GM23338 (cell line): ENCODE measurements at regions not wholly inside any gene's neighbourhood (a gene's known extent, or its start where the extent isn't known, plus 50 kb on each side); places are given as distances from the start of the nearest gene placed in this dataset.

Source experiments
- ATAC-seq: fragments of 200-7000 bp; cut with Tn5 transposase; 3 replicates; pipeline ENCODE4 v1.9.1; 2020
- DNase-seq: peaks from one replicate; pipeline ENCODE4 v3.0.0-alpha.2; 2015; ENCODE audit warnings: low spot score
- H2AFZ ChIP-seq: fragments of 200-600 bp; sonication (generic); 2 replicates; pipeline ENCODE4 v1.8.0; 2016; ENCODE audit warnings: antibody characterized with exemption, mild to moderate bottlenecking, moderate library complexity
- H3F3A ChIP-seq: fragments of 200-600 bp; sonication (generic); replicated peaks from 2 replicates; pipeline ENCODE4 v1.8.0; 2017; ENCODE audit warnings: antibody characterized with exemption, mixed run types, low read depth
- H3K27ac ChIP-seq: fragments of 200-600 bp; sonication (generic); 2 replicates; pipeline ENCODE4 v1.6.1; 2016; ENCODE audit warnings: low read depth
- H3K27me3 ChIP-seq: fragments of 200-600 bp; sonication (generic); 2 replicates; pipeline ENCODE4 v1.8.0; 2016; ENCODE audit warnings: mild to moderate bottlenecking, mixed run types, moderate library complexity; ENCODE audit not compliant: insufficient read depth
- H3K36me3 ChIP-seq: fragments of 200-600 bp; sonication (generic); 2 replicates; pipeline ENCODE4 v1.8.0; 2016; ENCODE audit warnings: mild to moderate bottlenecking; ENCODE audit not compliant: insufficient read depth
- H3K4me1 ChIP-seq: fragments of 200-600 bp; sonication (generic); 2 replicates; pipeline ENCODE4 v1.8.0; 2016; ENCODE audit warnings: mild to moderate bottlenecking, moderate library complexity; ENCODE audit not compliant: insufficient read depth
- H3K4me2 ChIP-seq: fragments of 200-600 bp; sonication (generic); 2 replicates; pipeline ENCODE4 v1.7.1; 2017; ENCODE audit warnings: mixed run types
- H3K4me3 ChIP-seq: fragments of 200-600 bp; sonication (generic); 2 replicates; pipeline ENCODE4 v1.6.1; 2016; ENCODE audit warnings: mixed run types
- H3K79me2 ChIP-seq: fragments of 200-600 bp; sonication (generic); replicated peaks from 2 replicates; pipeline ENCODE4 v1.8.0; 2017; ENCODE audit warnings: mild to moderate bottlenecking; ENCODE audit not compliant: insufficient read depth
- H3K9me2 ChIP-seq: fragments of 200-600 bp; sonication (generic); 2 replicates; pipeline ENCODE4 v1.8.0; 2017; ENCODE audit not compliant: insufficient read depth
- H4K20me1 ChIP-seq: fragments of 200-600 bp; sonication (generic); replicated peaks from 2 replicates; pipeline ENCODE4 v1.8.0; 2017; ENCODE audit warnings: mild to moderate bottlenecking; ENCODE audit not compliant: insufficient read depth
- H3K27ac Mint-ChIP-seq: 2 replicates; pipeline ENCODE4 v1.8.0; 2020; ENCODE audit warnings: inconsistent platforms, mild to moderate bottlenecking, moderate library complexity, mixed read lengths
- H3K27me3 Mint-ChIP-seq: 3 replicates; pipeline ENCODE4 v1.8.0; 2022; ENCODE audit warnings: low read depth, mild to moderate bottlenecking, moderate library complexity, mixed read lengths, inconsistent platforms; ENCODE audit not compliant: insufficient read depth, poor library complexity
- H3K36me3 Mint-ChIP-seq: 3 replicates; pipeline ENCODE4 v1.8.0; 2021; ENCODE audit warnings: low read depth, mild to moderate bottlenecking, inconsistent platforms, moderate library complexity, mixed read lengths
- H3K4me1 Mint-ChIP-seq: 3 replicates; pipeline ENCODE4 v1.8.0; 2020; ENCODE audit warnings: mild to moderate bottlenecking, inconsistent platforms, mixed read lengths
- H3K4me3 Mint-ChIP-seq: 3 replicates; pipeline ENCODE4 v1.8.0; 2021; ENCODE audit warnings: moderate library complexity, mild to moderate bottlenecking, inconsistent platforms, mixed read lengths
- H3K9me3 Mint-ChIP-seq: 3 replicates; pipeline ENCODE4 v1.8.0; 2020; ENCODE audit warnings: moderate library complexity, mild to moderate bottlenecking, inconsistent platforms, mixed read lengths
- CREB1 ChIP-seq: fragments of 250-450 bp; sonication (Bioruptor Pico); IDR thresholded peaks from 2 replicates; pipeline ENCODE4 v1.5.0; 2020; ENCODE audit warnings: low read depth, mild to moderate bottlenecking, moderate library complexity
- CTCF ChIP-seq, 2 experiments: fragments of 200-600 bp in 1 of 2; sonication (generic) in 1 of 2; conservative IDR thresholded peaks; 2 replicates each; pipeline versions ENCODE4 v1.5.1 to v1.6.1; 2016 to 2017; ENCODE audit warnings: antibody characterized with exemption in 2 of 2, low read depth in 2 of 2, mild to moderate bottlenecking in 2 of 2, moderate library complexity in 1 of 2
- EZH2 ChIP-seq: fragments of 200-600 bp; sonication (generic); IDR thresholded peaks from one replicate; pipeline ENCODE4 v1.8.0; 2017; ENCODE audit warnings: antibody characterized with exemption, mild to moderate bottlenecking, low read depth; ENCODE audit not compliant: unreplicated experiment
- EZH2phosphoT487 ChIP-seq: fragments of 200-600 bp; sonication (generic); IDR thresholded peaks from one replicate; pipeline ENCODE4 v1.8.1; 2018; ENCODE audit warnings: antibody characterized with exemption; ENCODE audit not compliant: unreplicated experiment
- JUNB ChIP-seq: IDR thresholded peaks from one replicate; pipeline ENCODE4 v1.6.1; 2016; ENCODE audit warnings: antibody characterized with exemption; ENCODE audit not compliant: unreplicated experiment
- NANOG ChIP-seq: IDR thresholded peaks from 2 replicates; pipeline ENCODE4 v1.6.1; 2016; ENCODE audit warnings: antibody characterized with exemption, borderline replicate concordance
- POLR2AphosphoS5 ChIP-seq: IDR thresholded peaks from 2 replicates; pipeline ENCODE4 v1.6.1; 2016; ENCODE audit warnings: antibody characterized with exemption, low read depth
- STAT1 ChIP-seq: IDR thresholded peaks from one replicate; pipeline ENCODE4 v1.6.1; 2016; ENCODE audit warnings: antibody characterized with exemption; ENCODE audit not compliant: unreplicated experiment
- ZNF114 ChIP-seq: fragments of 250-450 bp; sonication (Bioruptor Pico); IDR thresholded peaks from 2 replicates; pipeline ENCODE4 v1.5.0; 2020; ENCODE audit warnings: mild to moderate bottlenecking, moderate library complexity
- ZNF331 ChIP-seq: fragments of 250-450 bp; sonication (Bioruptor Pico); IDR thresholded peaks from 2 replicates; pipeline ENCODE4 v1.5.0; 2020; ENCODE audit warnings: low read depth, mild to moderate bottlenecking, moderate library complexity
- TF ChIP-seq, protein P1 (sequence below): IDR thresholded peaks from one replicate; pipeline ENCODE4 v1.6.1; 2018; ENCODE audit warnings: antibody characterized with exemption; ENCODE audit not compliant: unreplicated experiment
- TF ChIP-seq, protein P2 (sequence below): fragments of 250-450 bp; sonication (Bioruptor Pico); IDR thresholded peaks from 2 replicates; pipeline ENCODE4 v1.5.0; 2020; ENCODE audit warnings: mild to moderate bottlenecking, moderate library complexity
- TF ChIP-seq, protein P3 (sequence below): IDR thresholded peaks from 2 replicates; pipeline ENCODE4 v1.6.1; 2016; ENCODE audit warnings: antibody characterized with exemption

DNA sequence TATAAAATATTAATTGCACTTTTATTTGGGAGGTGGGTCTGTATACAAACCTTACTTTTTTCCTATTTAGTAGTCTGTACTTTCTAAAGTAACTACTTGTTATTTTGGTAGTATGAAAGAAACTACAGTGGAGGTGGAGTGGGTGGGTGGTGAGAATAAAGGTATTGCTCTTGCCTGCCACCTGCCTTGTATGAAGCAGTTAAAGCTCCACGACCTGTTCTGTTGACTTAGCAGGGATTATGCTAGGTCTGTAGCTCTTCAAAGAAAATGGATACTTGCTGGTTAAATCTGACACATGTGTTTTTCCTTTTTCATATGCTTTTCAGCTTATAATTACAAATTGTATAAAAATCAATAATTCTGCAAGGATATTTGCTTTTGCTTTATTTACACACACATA lies 111.9 kb downstream of the EHF start (continued):
- TF ChIP-seq EZH2phosphoT487 (no peak), NANOG (no peak)

- no peak overlapping the region for H3K4me3 Mint-ChIP-seq
- TF ChIP-seq, protein P1, sequence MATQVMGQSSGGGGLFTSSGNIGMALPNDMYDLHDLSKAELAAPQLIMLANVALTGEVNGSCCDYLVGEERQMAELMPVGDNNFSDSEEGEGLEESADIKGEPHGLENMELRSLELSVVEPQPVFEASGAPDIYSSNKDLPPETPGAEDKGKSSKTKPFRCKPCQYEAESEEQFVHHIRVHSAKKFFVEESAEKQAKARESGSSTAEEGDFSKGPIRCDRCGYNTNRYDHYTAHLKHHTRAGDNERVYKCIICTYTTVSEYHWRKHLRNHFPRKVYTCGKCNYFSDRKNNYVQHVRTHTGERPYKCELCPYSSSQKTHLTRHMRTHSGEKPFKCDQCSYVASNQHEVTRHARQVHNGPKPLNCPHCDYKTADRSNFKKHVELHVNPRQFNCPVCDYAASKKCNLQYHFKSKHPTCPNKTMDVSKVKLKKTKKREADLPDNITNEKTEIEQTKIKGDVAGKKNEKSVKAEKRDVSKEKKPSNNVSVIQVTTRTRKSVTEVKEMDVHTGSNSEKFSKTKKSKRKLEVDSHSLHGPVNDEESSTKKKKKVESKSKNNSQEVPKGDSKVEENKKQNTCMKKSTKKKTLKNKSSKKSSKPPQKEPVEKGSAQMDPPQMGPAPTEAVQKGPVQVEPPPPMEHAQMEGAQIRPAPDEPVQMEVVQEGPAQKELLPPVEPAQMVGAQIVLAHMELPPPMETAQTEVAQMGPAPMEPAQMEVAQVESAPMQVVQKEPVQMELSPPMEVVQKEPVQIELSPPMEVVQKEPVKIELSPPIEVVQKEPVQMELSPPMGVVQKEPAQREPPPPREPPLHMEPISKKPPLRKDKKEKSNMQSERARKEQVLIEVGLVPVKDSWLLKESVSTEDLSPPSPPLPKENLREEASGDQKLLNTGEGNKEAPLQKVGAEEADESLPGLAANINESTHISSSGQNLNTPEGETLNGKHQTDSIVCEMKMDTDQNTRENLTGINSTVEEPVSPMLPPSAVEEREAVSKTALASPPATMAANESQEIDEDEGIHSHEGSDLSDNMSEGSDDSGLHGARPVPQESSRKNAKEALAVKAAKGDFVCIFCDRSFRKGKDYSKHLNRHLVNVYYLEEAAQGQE: no peak
- TF ChIP-seq, protein P2, sequence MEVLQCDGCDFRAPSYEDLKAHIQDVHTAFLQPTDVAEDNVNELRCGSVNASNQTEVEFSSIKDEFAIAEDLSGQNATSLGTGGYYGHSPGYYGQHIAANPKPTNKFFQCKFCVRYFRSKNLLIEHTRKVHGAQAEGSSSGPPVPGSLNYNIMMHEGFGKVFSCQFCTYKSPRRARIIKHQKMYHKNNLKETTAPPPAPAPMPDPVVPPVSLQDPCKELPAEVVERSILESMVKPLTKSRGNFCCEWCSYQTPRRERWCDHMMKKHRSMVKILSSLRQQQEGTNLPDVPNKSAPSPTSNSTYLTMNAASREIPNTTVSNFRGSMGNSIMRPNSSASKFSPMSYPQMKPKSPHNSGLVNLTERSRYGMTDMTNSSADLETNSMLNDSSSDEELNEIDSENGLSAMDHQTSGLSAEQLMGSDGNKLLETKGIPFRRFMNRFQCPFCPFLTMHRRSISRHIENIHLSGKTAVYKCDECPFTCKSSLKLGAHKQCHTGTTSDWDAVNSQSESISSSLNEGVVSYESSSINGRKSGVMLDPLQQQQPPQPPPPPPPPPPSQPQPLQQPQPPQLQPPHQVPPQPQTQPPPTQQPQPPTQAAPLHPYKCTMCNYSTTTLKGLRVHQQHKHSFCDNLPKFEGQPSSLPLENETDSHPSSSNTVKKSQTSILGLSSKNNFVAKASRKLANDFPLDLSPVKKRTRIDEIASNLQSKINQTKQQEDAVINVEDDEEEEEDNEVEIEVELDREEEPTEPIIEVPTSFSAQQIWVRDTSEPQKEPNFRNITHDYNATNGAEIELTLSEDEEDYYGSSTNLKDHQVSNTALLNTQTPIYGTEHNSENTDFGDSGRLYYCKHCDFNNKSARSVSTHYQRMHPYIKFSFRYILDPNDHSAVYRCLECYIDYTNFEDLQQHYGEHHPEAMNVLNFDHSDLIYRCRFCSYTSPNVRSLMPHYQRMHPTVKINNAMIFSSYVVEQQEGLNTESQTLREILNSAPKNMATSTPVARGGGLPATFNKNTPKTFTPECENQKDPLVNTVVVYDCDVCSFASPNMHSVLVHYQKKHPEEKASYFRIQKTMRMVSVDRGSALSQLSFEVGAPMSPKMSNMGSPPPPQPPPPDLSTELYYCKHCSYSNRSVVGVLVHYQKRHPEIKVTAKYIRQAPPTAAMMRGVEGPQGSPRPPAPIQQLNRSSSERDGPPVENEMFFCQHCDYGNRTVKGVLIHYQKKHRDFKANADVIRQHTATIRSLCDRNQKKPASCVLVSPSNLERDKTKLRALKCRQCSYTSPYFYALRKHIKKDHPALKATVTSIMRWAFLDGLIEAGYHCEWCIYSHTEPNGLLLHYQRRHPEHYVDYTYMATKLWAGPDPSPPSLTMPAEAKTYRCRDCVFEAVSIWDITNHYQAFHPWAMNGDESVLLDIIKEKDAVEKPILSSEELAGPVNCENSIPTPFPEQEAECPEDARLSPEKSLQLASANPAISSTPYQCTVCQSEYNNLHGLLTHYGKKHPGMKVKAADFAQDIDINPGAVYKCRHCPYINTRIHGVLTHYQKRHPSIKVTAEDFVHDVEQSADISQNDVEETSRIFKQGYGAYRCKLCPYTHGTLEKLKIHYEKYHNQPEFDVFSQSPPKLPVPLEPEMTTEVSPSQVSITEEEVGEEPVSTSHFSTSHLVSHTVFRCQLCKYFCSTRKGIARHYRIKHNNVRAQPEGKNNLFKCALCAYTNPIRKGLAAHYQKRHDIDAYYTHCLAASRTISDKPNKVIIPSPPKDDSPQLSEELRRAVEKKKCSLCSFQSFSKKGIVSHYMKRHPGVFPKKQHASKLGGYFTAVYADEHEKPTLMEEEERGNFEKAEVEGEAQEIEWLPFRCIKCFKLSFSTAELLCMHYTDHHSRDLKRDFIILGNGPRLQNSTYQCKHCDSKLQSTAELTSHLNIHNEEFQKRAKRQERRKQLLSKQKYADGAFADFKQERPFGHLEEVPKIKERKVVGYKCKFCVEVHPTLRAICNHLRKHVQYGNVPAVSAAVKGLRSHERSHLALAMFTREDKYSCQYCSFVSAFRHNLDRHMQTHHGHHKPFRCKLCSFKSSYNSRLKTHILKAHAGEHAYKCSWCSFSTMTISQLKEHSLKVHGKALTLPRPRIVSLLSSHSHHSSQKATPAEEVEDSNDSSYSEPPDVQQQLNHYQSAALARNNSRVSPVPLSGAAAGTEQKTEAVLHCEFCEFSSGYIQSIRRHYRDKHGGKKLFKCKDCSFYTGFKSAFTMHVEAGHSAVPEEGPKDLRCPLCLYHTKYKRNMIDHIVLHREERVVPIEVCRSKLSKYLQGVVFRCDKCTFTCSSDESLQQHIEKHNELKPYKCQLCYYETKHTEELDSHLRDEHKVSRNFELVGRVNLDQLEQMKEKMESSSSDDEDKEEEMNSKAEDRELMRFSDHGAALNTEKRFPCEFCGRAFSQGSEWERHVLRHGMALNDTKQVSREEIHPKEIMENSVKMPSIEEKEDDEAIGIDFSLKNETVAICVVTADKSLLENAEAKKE (CRISPR knock-in tag): no peak
- TF ChIP-seq, protein P3, sequence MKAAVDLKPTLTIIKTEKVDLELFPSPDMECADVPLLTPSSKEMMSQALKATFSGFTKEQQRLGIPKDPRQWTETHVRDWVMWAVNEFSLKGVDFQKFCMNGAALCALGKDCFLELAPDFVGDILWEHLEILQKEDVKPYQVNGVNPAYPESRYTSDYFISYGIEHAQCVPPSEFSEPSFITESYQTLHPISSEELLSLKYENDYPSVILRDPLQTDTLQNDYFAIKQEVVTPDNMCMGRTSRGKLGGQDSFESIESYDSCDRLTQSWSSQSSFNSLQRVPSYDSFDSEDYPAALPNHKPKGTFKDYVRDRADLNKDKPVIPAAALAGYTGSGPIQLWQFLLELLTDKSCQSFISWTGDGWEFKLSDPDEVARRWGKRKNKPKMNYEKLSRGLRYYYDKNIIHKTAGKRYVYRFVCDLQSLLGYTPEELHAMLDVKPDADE: no peak
- no peak for TF ChIP-seq ZNF114 (CRISPR knock-in tag)
- TF ChIP-seq NANOG: no peak
- no peak for TF ChIP-seq ZNF331 (CRISPR knock-in tag)
- no peak for TF ChIP-seq JUNB
- TF ChIP-seq EZH2: no peak
- TF ChIP-seq CREB1: no peak
- no peak for TF ChIP-seq STAT1
- no peak for TF ChIP-seq CTCF (conservative IDR thresholded peaks at IDR 0.05; ENCODE audit: low read depth in 2 of 2)
- TF ChIP-seq EZH2phosphoT487: no peak
- no peak for TF ChIP-seq POLR2AphosphoS5
- Histone ChIP-seq H3F3A (no peaks in the 10 kb centered on the region), H3K4me2 (no peak overlapping the region), H3K9me2 (no peaks in the 10 kb centered on the region), H3K27ac (no peak overlapping the region), H3K4me1 (no peaks in the 10 kb centered on the region), H2AFZ (no peak overlapping the region), H4K20me1 (no peaks in the 10 kb centered on the region), H3K27me3 (no peaks in the 10 kb centered on the region), H3K79me2 (no peaks in the 10 kb centered on the region), H3K4me3 (no peak overlapping the region), H3K36me3 (0 out of 2 replicates have a peak, but pooled peaks cover 4% of the 10 kb centered on the region)
- H3K27me3 Mint-ChIP-seq: peaks cover 2% of the 10 kb centered on the region
- ATAC-seq (no peak), DNase-seq (no peak)
- H3K9me3 Mint-ChIP-seq: peaks cover 3% of the 10 kb centered on the region
- peaks cover 19% of the 10 kb centered on the region for H3K36me3 Mint-ChIP-seq
- H3K27ac Mint-ChIP-seq: peak overlapping the region; percentile 81; the same call in 1 of the 2 replicates
- no peaks in the 10 kb centered on the region for H3K4me1 Mint-ChIP-seq
Measured at GRCh38 chr11:34731603-34732002, 110.7 kb downstream of the EHF start.
